GM04504 (cell line): ENCODE measurements at regions not wholly inside any gene's neighbourhood (a gene's known extent, or its start where the extent isn't known, plus 50 kb on each side); places are given as distances from the start of the nearest gene placed in this dataset.
A peak's percentile ranks its signal among the peaks of the same experiment; 100 is the strongest.

Experiments
- DNase-seq: peaks from one replicate; pipeline ENCODE4 v3.0.0-alpha.2; 2012; ENCODE audit warnings: low read depth

DNA sequence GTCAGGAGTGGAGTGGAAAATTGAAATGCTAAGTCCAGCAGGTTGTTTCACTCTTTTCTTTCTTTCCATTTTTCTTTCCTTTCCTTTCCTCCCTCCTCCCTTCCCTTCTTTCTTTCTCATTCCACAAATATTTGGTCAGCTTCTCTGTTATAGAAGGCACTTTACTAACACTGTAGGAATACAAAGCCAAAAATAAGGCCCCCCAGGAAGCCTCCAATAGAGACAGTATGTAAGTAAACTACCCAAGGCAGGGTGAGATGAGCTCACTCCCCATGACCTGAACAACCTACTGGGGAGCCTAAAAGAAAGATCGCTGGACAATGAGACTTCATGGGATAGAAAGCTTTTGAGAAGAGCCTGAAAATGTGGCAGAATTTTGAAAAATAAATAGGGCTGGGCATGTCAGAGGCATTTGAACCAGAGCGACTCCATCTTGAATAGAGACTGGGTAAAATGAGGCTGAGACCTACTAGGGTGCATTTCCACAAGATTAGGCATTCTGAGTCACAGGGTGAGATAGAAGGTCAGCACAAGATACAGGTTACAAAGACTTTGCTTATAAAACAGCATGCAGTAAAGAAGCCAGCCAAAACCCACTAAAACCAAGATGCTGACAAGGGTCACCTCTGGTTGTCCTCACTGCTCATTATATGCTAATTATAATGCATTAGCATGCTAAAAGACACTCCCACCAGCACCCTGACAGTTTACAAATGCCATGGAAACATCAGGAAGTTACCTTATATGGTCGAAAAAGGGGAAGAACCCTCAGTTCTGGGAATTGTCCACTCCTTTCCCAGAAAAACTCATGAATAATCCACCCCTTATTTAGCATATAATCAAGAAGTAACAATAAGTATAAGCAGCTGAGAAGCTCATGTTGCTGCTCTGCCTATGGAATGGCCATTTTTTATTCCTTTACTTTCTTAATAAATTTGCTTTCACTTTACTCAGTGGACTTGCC lies 158.9 kb upstream of the EGFLAM start:
- DNase-seq, result no peak

DNA sequence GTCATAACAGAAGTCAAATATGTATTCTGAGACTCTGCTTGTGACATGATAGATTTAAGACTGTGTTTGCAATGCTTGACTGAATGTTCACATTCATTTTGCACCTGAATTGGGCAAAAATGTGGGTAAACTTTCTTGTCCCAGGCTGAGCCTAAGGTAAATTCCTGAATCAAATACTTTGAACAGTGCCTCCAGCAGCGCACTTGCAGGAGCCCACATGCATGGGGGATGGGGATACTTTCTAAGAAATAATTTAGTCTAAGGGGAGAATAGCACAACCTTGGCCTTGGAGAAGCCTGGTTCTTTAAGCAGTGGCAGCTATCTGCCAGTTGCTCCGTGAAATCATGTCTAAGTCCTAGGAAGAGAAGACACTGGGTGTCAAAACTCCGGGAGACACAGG lies 163.5 kb upstream of the EGFLAM start:
- DNase-seq, result no peak

- no peak for DNase-seq
Observed at GRCh38 chr5:38093855-38094254, 164.5 kb upstream of the EGFLAM start.

- no peak for DNase-seq
Observed at GRCh38 chr5:38086777-38087176, 171.6 kb upstream of the EGFLAM start.

DNA sequence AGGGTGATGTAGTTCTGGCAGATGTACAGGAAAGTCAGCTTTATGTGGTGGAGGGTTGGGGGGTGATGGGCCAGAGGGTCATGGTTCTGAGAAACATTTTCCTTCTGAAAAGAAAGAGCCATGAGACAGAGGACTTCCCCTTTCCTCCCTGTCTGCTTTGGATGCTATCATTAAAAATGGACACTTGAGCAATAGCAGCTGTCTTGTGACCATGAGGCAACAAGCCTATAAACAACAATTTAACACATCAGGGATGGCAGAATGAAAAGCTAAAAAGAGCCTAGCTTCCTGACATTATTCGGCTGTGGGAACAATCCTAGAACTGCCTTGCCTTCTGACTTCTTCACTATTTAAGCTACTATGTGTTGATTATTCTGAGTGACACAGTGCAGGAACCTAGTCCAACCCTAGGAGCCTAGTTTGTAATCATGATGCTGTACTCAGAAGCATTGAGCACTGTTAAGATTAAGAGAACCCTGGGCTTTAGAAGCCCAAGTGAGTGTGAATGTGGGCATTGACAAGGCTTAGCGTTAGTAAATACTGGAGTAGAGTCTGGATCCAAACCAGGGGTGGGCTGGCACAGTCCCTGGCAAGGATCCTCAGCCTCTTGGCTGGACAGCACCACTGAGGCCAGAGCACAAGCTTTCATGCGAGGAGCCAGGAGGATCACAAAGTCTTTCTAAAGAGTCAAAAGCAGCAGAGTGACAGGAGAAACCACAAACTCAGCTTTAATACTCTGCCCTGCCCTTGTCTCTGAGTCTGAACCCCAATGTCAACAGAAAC lies 178.5 kb upstream of the EGFLAM start:
- no peak for DNase-seq

GRCh38 chr5:38078161-38078560 lies 180.2 kb upstream of the EGFLAM start:
- DNase-seq, result no peak

DNA sequence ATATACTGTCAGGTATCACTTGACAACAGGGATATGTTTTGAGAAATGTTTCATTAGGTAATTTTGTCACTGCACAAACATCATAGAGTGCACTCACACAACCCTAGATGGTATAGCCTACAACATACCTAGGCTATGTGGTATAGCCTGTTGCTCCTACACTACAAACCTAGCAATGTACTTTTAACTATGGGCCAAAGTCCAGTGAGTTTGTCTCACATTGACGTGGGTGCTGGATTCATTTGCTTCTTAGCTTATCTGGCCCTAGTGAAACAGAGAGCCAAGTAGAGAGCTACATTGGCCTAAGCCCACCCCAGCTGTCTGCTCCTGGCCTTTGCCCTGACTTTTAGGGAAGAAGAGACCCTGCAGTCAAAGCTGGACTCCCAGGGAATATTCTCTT lies 180.7 kb upstream of the EGFLAM start:
- DNase-seq, result no peak

GRCh38 chr5:38071831-38072694 lies 186.3 kb upstream of the EGFLAM start:
- DNase-seq, result no peak

DNA sequence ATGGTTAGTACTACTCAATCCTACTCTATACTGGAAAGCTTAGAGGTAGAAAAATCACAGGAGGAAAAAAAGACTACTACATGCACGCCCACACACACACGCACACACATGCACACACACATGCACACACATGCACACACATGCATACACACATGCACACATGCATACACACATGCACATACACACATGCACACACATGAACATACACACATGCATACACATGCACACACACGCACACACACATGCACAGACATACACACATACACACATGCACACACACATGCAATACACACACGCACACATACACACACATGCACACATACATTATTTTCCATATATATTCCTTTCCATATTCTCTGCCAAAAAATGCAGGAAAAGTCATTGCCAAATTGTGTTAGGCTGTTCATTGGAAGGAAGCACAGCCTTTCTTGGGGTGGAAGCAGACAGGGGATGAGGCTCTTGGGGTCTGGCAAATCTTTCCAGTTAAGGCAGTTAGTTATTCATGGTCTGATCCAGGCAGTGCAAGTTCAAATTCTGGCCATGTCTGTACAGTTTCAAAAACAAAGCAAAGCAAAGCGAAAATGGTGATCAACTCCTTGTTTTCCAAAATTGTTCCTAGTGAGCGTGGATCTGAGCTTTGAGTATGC lies 187.9 kb upstream of the EGFLAM start:
- DNase-seq, result no peak

DNA sequence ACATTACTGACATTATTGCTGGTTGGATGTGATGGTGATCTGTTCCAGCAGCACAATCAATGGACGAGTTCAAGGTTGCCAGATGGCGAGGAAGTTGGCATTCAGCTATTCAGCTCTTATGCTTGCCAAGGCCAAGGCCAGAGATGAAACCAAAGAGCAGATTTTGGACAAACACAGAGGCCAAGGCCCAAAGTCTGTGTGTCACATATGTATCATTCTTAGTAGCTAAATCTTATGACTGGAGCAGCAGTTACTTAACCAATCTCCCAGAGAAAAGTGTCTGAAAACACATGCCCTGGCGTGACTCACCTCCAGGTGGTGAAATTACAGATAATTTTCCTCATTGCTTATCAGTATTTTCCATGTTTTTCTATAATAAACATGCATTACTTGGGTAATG lies 189.0 kb upstream of the EGFLAM start:
- DNase-seq, result no peak

DNA sequence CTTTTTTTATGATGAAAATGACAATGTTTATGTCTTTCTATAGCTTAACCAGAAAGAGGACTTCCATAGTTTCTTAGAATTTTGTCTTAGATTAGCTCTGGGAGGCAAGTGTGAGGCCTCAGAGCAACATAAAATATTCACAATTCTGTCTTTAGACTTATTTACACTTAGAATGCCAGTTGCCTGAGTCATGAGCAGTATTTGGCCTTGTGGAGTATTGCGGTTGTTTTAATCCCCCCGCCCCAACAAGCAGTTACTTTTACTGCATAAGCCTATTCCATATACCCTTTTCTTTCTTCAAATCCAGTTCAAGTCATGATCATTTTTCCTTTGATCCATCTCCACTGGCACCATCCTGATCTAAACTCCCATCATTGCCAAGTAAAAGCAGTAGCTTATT lies 198.0 kb upstream of the EGFLAM start:
- DNase-seq, result peak; percentile 2

- DNase-seq, result no peak
Observed at GRCh38 chr5:38059876-38060275, 198.5 kb upstream of the EGFLAM start.

- DNase-seq, result no peak
Observed at GRCh38 chr5:38051711-38052511, 206.4 kb upstream of the EGFLAM start.

- DNase-seq, result no peak
Observed at GRCh38 chr5:38048400-38048799, 208.6 kb upstream of the GDNF start.

GRCh38 chr5:38046103-38046502 lies 206.3 kb upstream of the GDNF start:
- DNase-seq, result no peak

DNA sequence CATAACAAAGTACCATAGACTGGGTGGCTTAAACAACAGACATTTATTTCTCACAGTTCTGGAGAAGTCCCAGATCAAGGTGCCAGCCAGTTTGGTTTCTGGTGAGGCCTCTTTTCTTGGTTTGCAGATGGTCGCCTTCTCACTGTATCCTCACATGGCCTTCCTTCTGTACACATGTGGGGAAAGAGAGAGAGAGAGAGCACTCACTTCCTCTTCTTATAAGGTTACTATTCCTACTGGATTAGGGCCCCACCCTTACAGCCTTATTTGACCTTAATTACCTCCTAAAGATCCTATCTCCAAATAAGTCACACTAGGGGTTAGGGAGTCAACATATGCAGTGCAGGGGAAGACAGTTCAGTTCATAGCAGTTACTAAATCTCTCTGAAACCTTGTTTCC lies 205.6 kb upstream of the GDNF start:
- no peak for DNase-seq

DNA sequence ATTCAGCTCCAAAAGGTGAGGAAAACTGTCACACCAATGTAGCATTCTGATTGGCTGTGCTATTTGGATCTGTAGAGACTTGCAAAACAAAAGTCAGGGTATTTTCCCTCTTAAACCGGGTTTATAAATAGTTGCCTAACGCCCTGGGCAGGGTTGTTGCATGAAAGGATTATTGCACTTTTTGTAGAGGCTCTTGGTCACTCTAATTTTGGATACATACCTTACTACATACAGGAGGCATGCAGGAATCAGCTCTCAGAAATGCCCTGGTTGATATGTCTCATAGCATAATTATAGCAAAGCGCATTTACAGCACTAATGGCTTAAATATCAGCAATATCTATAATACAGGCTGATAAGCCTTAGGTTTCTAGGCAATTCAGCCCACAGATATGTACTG lies 200.0 kb upstream of the GDNF start:
- no peak for DNase-seq

DNA sequence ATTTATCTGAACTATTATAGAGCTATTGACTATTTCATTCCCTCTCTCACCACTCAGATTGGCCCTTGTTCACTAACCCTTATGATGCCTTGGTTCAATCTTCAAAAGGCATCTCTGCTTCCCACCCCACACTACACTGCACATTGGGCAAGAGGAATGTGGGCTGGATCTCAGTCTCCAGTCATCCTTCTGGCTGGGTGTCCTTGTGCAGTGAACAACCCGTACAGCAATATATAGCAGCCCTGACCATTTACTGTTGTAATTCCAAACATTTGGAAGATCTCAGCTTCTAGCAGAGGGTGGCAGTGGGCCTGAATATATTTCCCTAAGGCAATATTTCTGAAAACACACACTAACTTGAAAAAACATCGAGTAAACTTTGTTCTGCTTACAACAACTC lies 199.2 kb upstream of the GDNF start:
- no peak for DNase-seq

DNA sequence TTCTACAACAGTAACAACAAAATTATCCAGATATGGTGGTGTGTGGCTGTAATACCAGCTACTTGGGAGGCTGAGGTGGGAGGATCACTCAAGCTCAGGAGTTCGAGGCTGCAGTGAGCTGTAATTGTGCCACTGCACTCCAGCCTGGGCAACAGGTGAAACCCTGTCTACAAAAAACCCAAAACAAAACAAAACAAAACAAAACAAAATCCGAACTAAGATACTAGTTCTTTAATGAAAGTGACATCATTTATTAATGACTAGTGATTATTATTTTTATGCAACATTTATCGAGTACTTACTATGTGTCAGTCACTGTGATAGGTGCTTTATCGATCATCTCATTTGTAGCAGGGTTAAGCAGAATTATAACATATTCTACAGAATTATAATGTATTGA lies 196.9 kb upstream of the GDNF start:
- DNase-seq, result no peak

DNA sequence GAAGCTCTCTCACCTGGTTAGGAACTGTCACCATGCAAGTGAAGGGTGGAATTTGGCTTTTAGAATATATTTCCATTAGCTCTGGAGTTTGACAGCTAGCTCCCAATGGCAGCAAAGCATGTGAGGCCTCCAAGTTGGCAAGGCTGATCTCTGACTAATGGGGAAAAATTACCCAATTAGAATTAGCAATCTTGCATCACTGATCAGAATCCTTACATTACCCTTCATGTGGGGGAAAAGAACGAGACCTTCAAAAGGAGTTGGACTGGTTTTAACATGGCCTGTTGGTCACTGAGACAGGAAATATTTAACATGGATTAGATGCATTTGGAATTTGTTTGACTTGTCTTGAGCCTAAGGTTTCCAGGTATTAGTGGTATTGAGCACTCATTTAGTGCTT lies 192.3 kb upstream of the GDNF start:
- no peak for DNase-seq

DNA sequence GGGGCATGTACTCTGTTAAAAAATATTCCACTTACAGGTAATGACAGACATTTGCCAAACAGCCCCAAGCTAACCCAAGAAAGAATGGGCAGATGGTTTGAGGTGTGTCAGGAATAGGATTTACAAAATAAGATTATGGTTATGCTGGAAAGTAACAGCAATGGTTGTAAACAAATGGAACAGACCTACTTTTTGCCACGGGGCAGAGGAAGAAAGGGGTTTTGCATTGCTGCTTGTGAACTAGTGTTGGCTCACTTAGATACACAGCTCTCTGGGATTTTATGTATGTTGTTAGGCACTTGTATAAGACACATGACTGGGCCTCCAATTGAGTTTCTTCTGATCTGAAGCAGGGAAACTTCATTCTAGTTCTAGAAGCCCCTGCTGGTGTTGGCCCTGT lies 191.5 kb upstream of the GDNF start:
- no peak for DNase-seq
